Chondrocyte (in vitro differentiated cells): ENCODE measurements at regions not wholly inside any gene's neighbourhood (a gene's known extent, or its start where the extent isn't known, plus 50 kb on each side); places are given as distances from the start of the nearest gene placed in this dataset.

Source experiments
- DNase-seq: peaks from one replicate; pipeline ENCODE4 v3.0.0; 2021; ENCODE audit warnings: mixed read lengths, low spot score
- H3K27ac Mint-ChIP-seq: one replicate; pipeline ENCODE4 v1.8.0; 2021; ENCODE audit warnings: mild to moderate bottlenecking, moderate library complexity, mixed read lengths; ENCODE audit not compliant: unreplicated experiment
- H3K27me3 Mint-ChIP-seq: 2 replicates; pipeline ENCODE4 v1.8.0; 2021; ENCODE audit warnings: low read depth, mixed read lengths
- H3K36me3 Mint-ChIP-seq: 2 replicates; pipeline ENCODE4 v1.8.0; 2021; ENCODE audit warnings: low read depth, mixed read lengths
- H3K4me1 Mint-ChIP-seq: 2 replicates; pipeline ENCODE4 v1.8.0; 2021; ENCODE audit warnings: low read depth, mild to moderate bottlenecking, mixed read lengths
- H3K4me3 Mint-ChIP-seq: one replicate; pipeline ENCODE4 v1.8.0; 2021; ENCODE audit warnings: mild to moderate bottlenecking, moderate library complexity, mixed read lengths; ENCODE audit not compliant: unreplicated experiment
- H3K9me3 Mint-ChIP-seq: 2 replicates; pipeline ENCODE4 v1.8.0; 2021; ENCODE audit warnings: low read depth, mixed read lengths
- CTCF ChIP-seq: fragments of 200-600 bp; sonication (generic); IDR thresholded peaks from 2 replicates; pipeline ENCODE4 v1.5.0; 2021; ENCODE audit warnings: antibody characterized with exemption, mild to moderate bottlenecking, moderate library complexity

- Mint-ChIP-seq H3K4me1 (peaks cover 7% of the 10 kb centered on the region), H3K27ac (no peak overlapping the region), H3K9me3 (peaks cover 9% of the 10 kb centered on the region), H3K36me3 (no peaks in the 10 kb centered on the region), H3K4me3 (no peak overlapping the region), H3K27me3 (peaks cover 16% of the 10 kb centered on the region)
- DNase-seq: no peak
- no peak for TF ChIP-seq CTCF
Observed at GRCh38 chr11:82049199-82049598, 684.5 kb downstream of the FAM181B start.

GRCh38 chr11:82047200-82047599 is 686.5 kb downstream of the FAM181B start:
- Mint-ChIP-seq H3K9me3 (peaks cover 7% of the 10 kb centered on the region), H3K4me3 (no peak overlapping the region), H3K27me3 (peaks cover 9% of the 10 kb centered on the region), H3K4me1 (peaks cover 7% of the 10 kb centered on the region), H3K36me3 (no peaks in the 10 kb centered on the region), H3K27ac (no peak overlapping the region)
- TF ChIP-seq CTCF: no peak
- no peak for DNase-seq

GRCh38 chr11:82046778-82047177 is 686.9 kb downstream of the FAM181B start:
- Mint-ChIP-seq H3K27me3 (peaks cover 4% of the 10 kb centered on the region), H3K9me3 (peaks cover 7% of the 10 kb centered on the region)
- no peak for DNase-seq

GRCh38 chr11:82045748-82046457 is 687.8 kb downstream of the FAM181B start:
- Mint-ChIP-seq H3K36me3 (no peaks in the 10 kb centered on the region), H3K4me3 (no peak overlapping the region), H3K4me1 (peaks cover 7% of the 10 kb centered on the region), H3K27me3 (no peaks in the 10 kb centered on the region), H3K27ac (no peak overlapping the region), H3K9me3 (peaks cover 2% of the 10 kb centered on the region)
- TF ChIP-seq CTCF: no peak
- no peak for DNase-seq

More at GRCh38 chr11:82046778-82047177, 686.9 kb downstream of the FAM181B start:
- Mint-ChIP-seq H3K4me1 (peaks cover 7% of the 10 kb centered on the region), H3K4me3 (no peak overlapping the region), H3K36me3 (no peaks in the 10 kb centered on the region), H3K27ac (no peak overlapping the region)
- no peak for TF ChIP-seq CTCF

GRCh38 chr11:82043316-82043715 is 690.3 kb downstream of the FAM181B start:
- Mint-ChIP-seq H3K27me3 (peaks cover 3% of the 10 kb centered on the region), H3K4me3 (no peak overlapping the region), H3K4me1 (peaks cover 7% of the 10 kb centered on the region), H3K36me3 (no peaks in the 10 kb centered on the region), H3K27ac (no peak overlapping the region), H3K9me3 (peaks cover 2% of the 10 kb centered on the region)
- no peak for TF ChIP-seq CTCF
- DNase-seq: no peak
